GM12875 (cell line): ENCODE measurements at regions not wholly inside any gene's neighbourhood (a gene's known extent, or its start where the extent isn't known, plus 50 kb on each side); places are given as distances from the start of the nearest gene placed in this dataset.
"Not testable (repeated sequence)": the region's sequence is repeated elsewhere in the genome, so short reads cannot be mapped to it uniquely, and the experiment has no call there.

Experiments used
- H3K4me3 ChIP-seq: one replicate; pipeline ENCODE4 v1.5.1; 2011; ENCODE audit warnings: low read depth, low read length, control low read depth
- CTCF ChIP-seq: IDR thresholded peaks from 2 replicates; pipeline ENCODE4 v1.5.1; 2011; ENCODE audit warnings: low read depth, mild to moderate bottlenecking, control low read depth, inconsistent platforms, low read length, moderate library complexity, borderline replicate concordance; ENCODE audit not compliant: insufficient read depth

- no peak overlapping the region for H3K4me3 ChIP-seq
- no peak for TF ChIP-seq CTCF
Measured at GRCh38 chr6:2314641-2315040, 69.2 kb upstream of the GMDS start.

- no peak overlapping the region for H3K4me3 ChIP-seq
- no peak for TF ChIP-seq CTCF
Measured at GRCh38 chr6:2310042-2310441, 64.6 kb upstream of the GMDS start.

GRCh38 chr6:2309122-2309521 is 63.7 kb upstream of the GMDS start:
- no peak for TF ChIP-seq CTCF
- H3K4me3 ChIP-seq: no peak overlapping the region

GRCh38 chr6:2307799-2308198 is 62.4 kb upstream of the GMDS start:
- no peak overlapping the region for H3K4me3 ChIP-seq
- no peak for TF ChIP-seq CTCF

- TF ChIP-seq CTCF: no peak
- H3K4me3 ChIP-seq: no peak overlapping the region
Measured at GRCh38 chr6:2305951-2306350, 60.5 kb upstream of the GMDS start.

- not testable (repeated sequence) for H3K4me3 ChIP-seq
Measured at GRCh38 chr6:2302482-2302881, 57.1 kb upstream of the GMDS start.

GRCh38 chr6:2296781-2297180 is 51.4 kb upstream of the GMDS start:
- H3K4me3 ChIP-seq: no peak overlapping the region
- no peak for TF ChIP-seq CTCF
